ENCODE measurements at regions not wholly inside any gene's neighbourhood (a gene's known extent, or its start where the extent isn't known, plus 50 kb on each side); places are given as distances from the start of the nearest gene placed in this dataset.

DNA sequence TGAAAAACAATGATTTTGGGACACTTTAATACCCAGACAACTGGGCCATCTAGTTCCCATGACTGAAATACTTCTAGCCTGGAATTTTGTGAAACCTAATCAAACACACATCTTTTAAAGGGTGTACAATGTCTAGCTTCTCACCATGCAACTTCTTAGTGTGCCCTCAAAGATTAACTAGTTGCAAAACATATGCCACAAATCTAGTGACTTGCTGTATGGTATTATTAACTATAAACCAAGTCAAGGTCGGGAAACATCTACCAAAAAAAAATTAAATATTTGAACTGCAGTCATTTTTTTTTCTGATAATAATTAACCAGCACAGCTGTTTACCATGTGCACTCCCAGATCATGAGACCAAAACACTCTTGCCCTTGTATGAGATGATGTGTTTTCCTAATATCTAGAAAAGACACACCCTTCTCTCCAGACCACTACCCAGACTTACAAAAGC lies 171.8 kb upstream of the FOXN3 start:
- intact Hi-C loops (cut with DNase I): no loop called here

GRCh38 chr14:89588016-89588415 lies 171.0 kb upstream of the FOXN3 start:
- DNase-seq (ENCODE audit: low spot score): no peak
- intact Hi-C loops (cut with DNase I): no loop called here

More for the DNA sequence above, 171.8 kb upstream of the FOXN3 start:
- no peak for DNase-seq (ENCODE audit: low spot score)

- intact Hi-C loops (cut with DNase I): no loop called here
These were observed 170.0 kb upstream of the FOXN3 start for GRCh38 chr14:89587136-89587420.

GRCh38 chr14:89586258-89587135 lies 169.5 kb upstream of the FOXN3 start:
- intact Hi-C loops (cut with DNase I): no loop called here
- no peak for DNase-seq (ENCODE audit: low spot score)

More at GRCh38 chr14:89587136-89587420, 170.0 kb upstream of the FOXN3 start:
- DNase-seq (ENCODE audit: low spot score): no peak

DNA sequence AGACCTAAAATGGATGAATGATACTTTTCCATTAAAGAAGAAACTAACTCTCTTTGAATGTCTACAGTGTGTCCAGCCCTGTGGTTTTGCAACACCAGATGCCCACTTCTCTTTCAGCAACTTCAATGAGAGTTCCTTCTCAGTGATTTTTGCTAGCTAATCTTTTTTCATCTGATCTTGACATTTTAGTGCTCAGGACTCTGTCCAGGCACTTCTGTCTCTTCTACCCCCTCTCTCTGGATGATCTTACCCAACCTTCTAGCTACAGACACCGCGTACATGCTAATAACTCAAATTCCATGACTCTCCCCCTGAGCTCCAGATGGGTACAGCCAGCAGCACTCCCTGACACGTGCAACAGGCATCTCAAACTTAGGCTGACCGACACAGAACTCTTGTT lies 161.1 kb upstream of the FOXN3 start:
- no peak for DNase-seq (ENCODE audit: low spot score)
- intact Hi-C loops (cut with DNase I): no loop called here

DNA sequence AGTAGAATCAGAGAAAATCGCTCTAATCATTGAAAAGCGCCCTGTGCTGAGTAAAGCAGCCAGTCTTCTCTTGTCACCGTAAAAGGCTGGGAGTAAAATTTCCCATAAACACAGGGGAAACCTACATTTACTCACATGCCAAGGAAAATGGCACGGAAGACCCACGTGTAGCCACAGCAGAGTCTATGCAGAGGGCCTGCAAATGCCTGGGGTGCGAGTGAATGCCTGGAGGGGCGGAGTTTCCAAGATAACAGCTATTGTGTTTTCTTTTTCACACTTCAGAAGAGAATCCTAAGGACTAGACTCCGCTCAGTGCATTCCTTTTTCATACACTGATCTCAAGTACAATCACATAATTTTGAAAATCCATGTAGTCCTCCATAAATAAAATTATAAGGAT lies 159.9 kb upstream of the FOXN3 start:
- intact Hi-C loops (cut with DNase I): no loop called here
- DNase-seq (ENCODE audit: low spot score): no peak

- DNase-seq (ENCODE audit: low spot score): no peak
- intact Hi-C loops (cut with DNase I): no loop called here
These were observed 159.3 kb upstream of the FOXN3 start for GRCh38 chr14:89576145-89576927.

GRCh38 chr14:89575386-89576061 lies 158.5 kb upstream of the FOXN3 start:
- no peak for DNase-seq (ENCODE audit: low spot score)
- intact Hi-C loops (cut with DNase I): loop anchor here in 1 of 2 donors (2.0 kb wide), 1 partner anchor 75 kb away; no protein-coding TSS in a partner anchor

- DNase-seq (ENCODE audit: low spot score): no peak
- intact Hi-C loops (cut with DNase I): loop anchor here in 1 of 2 donors (2.0 kb wide), 1 partner anchor 74 kb away; no protein-coding TSS in a partner anchor
These were observed 157.4 kb upstream of the FOXN3 start for GRCh38 chr14:89574420-89574819.

DNA sequence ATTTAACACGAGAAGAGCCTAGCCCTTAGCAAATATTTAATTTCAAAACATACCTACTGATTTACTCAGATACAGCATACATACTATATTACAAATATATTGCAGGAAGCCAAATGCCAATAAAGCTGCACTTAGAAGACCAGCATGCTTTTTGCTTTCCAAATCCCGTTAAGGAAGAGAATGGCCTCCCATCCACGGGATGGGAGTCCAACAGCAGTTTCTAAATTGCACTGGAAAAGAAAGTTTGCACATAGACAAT lies 156.3 kb upstream of the FOXN3 start:
- no peak for DNase-seq (ENCODE audit: low spot score)
- intact Hi-C loops (cut with DNase I): no loop called here

GRCh38 chr14:89572596-89573398 lies 155.8 kb upstream of the FOXN3 start:
- DNase-seq (ENCODE audit: low spot score): no peak
- intact Hi-C loops (cut with DNase I): no loop called here

GRCh38 chr14:89571491-89571890 lies 154.5 kb upstream of the FOXN3 start:
- DNase-seq (ENCODE audit: low spot score): no peak
- intact Hi-C loops (cut with DNase I): no loop called here

- intact Hi-C loops (cut with DNase I): loop anchor here in 1 of 2 donors (5.0 kb wide), 1 partner anchor 885 kb away; no protein-coding TSS in a partner anchor
These were observed 149.8 kb upstream of the FOXN3 start for GRCh38 chr14:89566644-89567415.

GRCh38 chr14:89566180-89566579 lies 149.1 kb upstream of the FOXN3 start:
- intact Hi-C loops (cut with DNase I): loop anchor here in 1 of 2 donors (5.0 kb wide), 1 partner anchor 884 kb away; no protein-coding TSS in a partner anchor
- no peak for DNase-seq (ENCODE audit: low spot score)

More at GRCh38 chr14:89566644-89567415, 149.8 kb upstream of the FOXN3 start:
- no peak for DNase-seq (ENCODE audit: low spot score)

DNA sequence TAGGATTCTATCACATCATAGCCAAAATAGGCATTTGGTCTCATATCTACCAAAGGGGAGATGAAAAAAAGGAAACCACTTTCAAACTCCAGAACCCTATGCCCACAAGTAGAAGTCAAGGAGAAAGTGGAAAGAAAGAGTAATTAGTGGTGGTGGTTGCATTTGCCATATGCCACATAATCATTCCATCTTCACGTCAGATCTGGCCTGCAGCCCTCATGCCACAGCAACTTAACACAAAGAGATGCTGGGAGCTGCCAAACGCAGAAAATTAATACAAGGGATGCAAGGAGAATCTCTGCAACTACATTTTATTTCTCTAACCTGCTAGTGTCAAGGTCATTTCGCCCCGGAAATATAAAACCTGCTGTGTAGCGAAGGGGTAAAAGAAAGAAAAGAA lies 148.6 kb upstream of the FOXN3 start:
- DNase-seq (ENCODE audit: low spot score): no peak
- intact Hi-C loops (cut with DNase I): loop anchor here in 1 of 2 donors (5.0 kb wide), 1 partner anchor 883 kb away; no protein-coding TSS in a partner anchor

DNA sequence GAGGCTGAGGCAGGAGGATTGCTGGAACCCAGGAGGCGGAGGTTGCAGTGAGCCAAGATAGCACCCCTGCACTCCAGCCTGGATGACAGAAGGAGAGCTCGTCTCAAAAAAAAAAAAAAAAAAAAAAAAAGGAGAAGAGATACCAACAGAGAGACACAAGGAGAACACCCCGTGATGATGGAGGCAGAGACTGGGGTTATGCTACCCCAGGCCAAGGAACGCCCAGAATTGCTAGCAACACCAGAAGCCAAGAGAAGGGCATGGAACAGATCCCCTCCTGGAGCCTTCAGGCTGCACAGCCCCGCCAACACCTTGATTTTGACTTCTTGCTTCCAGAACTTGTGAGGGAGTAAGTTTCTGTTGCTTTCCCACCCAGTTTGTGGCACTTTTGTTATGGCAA lies 148.0 kb upstream of the FOXN3 start:
- no peak for DNase-seq (ENCODE audit: low spot score)
- intact Hi-C loops (cut with DNase I): loop anchor here in 1 of 2 donors (5.0 kb wide), 1 partner anchor 883 kb away; no protein-coding TSS in a partner anchor

GRCh38 chr14:89564286-89564957 lies 147.4 kb upstream of the FOXN3 start:
- DNase-seq (ENCODE audit: low spot score): no peak
- intact Hi-C loops (cut with DNase I): no loop called here

DNA sequence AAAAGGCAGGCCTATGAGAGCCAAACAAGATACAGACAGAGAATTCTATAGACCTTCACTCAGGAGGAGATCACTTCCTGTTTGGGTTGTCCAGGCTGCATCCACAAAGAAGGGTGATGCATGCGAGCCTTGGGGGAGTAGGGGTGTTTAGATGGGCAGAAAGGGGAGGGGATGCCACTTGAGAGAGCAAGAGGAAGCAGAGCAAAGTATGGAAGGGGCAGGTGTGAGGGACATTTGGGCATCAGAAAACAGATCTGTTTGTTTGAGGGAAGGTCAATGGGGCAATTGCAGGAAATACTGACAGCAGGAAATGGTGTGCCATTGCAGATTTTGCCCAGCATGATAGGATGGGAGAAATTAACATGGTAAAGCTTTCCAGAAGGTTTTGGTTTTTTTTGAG lies 146.4 kb upstream of the FOXN3 start:
- intact Hi-C loops (cut with DNase I): no loop called here
- no peak for DNase-seq (ENCODE audit: low spot score)

All from posterior vena cava (tissue), 2 donors.